NCI-H345 (cell line): ENCODE measurements at regions not wholly inside any gene's neighbourhood (a gene's known extent, or its start where the extent isn't known, plus 50 kb on each side); places are given as distances from the start of the nearest gene placed in this dataset.
"Not testable (repeated sequence)": the region's sequence is repeated elsewhere in the genome, so short reads cannot be mapped to it uniquely, and the experiment has no call there.

Experiments
- DNase-seq: peaks from one replicate; lab custom pipeline; 2025; lab: John Stamatoyannopoulos, UW

GRCh38 chr6:90372450-90372849, 75.8 kb upstream of the BACH2 start:
- DNase-seq: no peak

- no peak for DNase-seq
Observed at GRCh38 chr6:90370493-90370959, 73.9 kb upstream of the BACH2 start.

- no peak for DNase-seq
Observed at GRCh38 chr6:90369651-90370050, 73.0 kb upstream of the BACH2 start.

GRCh38 chr6:90369024-90369519, 72.4 kb upstream of the BACH2 start:
- no peak for DNase-seq

GRCh38 chr6:90368601-90369000, 72.0 kb upstream of the BACH2 start:
- no peak for DNase-seq

- DNase-seq: no peak
Observed at GRCh38 chr6:90368001-90368400, 71.4 kb upstream of the BACH2 start.

GRCh38 chr6:90365565-90366219, 69.0 kb upstream of the BACH2 start:
- DNase-seq: no peak

GRCh38 chr6:90365002-90365401, 68.4 kb upstream of the BACH2 start:
- DNase-seq: no peak

- DNase-seq: no peak
Observed at GRCh38 chr6:90364286-90364685, 67.6 kb upstream of the BACH2 start.

- no peak for DNase-seq
Observed at GRCh38 chr6:90362318-90362717, 65.7 kb upstream of the BACH2 start.

GRCh38 chr6:90361174-90361573, 64.5 kb upstream of the BACH2 start:
- DNase-seq: no peak

- DNase-seq: not testable (repeated sequence)
Observed at GRCh38 chr6:90358036-90358770, 61.6 kb upstream of the BACH2 start.

- DNase-seq: no peak
Observed at GRCh38 chr6:90356012-90356421, 59.4 kb upstream of the BACH2 start.

GRCh38 chr6:90354961-90355360, 58.3 kb upstream of the BACH2 start:
- DNase-seq: no peak

GRCh38 chr6:90351696-90352095, 55.1 kb upstream of the BACH2 start:
- DNase-seq: no peak

- no peak for DNase-seq
Observed at GRCh38 chr6:90350689-90351554, 54.3 kb upstream of the BACH2 start.

GRCh38 chr6:90347411-90347851, 50.8 kb upstream of the BACH2 start:
- DNase-seq: no peak

- DNase-seq: no peak
Observed at GRCh38 chr6:90346729-90347128, 50.1 kb upstream of the BACH2 start.
